HepG2 (cell line): ENCODE measurements at regions not wholly inside any gene's neighbourhood (a gene's known extent, or its start where the extent isn't known, plus 50 kb on each side); places are given as distances from the start of the nearest gene placed in this dataset.

Source experiments
- ATAC-seq: fragments of 200-7000 bp; cut with Tn5 transposase; 3 replicates; pipeline ENCODE4 v1.9.1; 2020; ENCODE audit warnings: mild to moderate bottlenecking, moderate library complexity
- BruUV-seq: library from RNA; stranded (reverse); fragments of 400-500 nt; replicated peaks from 2 replicates; lab custom pipeline; 2021; lab: Mats Ljungman, UMichigan
- CTCF ChIA-PET: fragments of 300-600 bp; formaldehyde crosslinking; extraction: SDS; loops from one replicate; lab custom pipeline; 2021; ENCODE audit warnings: low total read pairs, inconsistent platforms, low intra/inter-chr PET ratio; lab: Yijun Ruan, JAX
- POLR2A ChIA-PET: fragments of 350-600 bp; sonication (Branson Sonifier 250); formaldehyde crosslinking; loops from one replicate; lab custom pipeline; 2020; ENCODE audit warnings: antibody characterized with exemption, inconsistent platforms; lab: Yijun Ruan, JAX
- DNase-seq: peaks from one replicate; pipeline ENCODE4 v3.0.0-alpha.2; 2015; ENCODE audit warnings: low spot score
- FAIRE-seq: peaks from 3 replicates; lab custom pipeline; 2011; peaks lifted over from hg19 to GRCh38; lab: Jason Lieb, UNC
- H2AFZ ChIP-seq: one replicate; pipeline ENCODE4 v1.6.1; 2011; ENCODE audit warnings: low read length, inconsistent platforms
- H3K27ac ChIP-seq: fragments of 300-600 bp; 3 replicates; pipeline ENCODE4 v1.8.0; 2011; ENCODE audit warnings: mixed run types, mild to moderate bottlenecking, mixed read lengths, low read length, inconsistent platforms; ENCODE audit not compliant: insufficient read depth; ENCODE audit errors: extremely low read length
- H3K27me3 ChIP-seq, 2 experiments: fragments of 200-600 bp in 1 of 2; 2 replicates in 1 of 2; 3 replicates in 1 of 2; pipeline versions ENCODE4 v1.6.0 to v1.8.0; 2011; ENCODE audit warnings: low read length in 2 of 2, mild to moderate bottlenecking in 2 of 2, moderate library complexity in 2 of 2, inconsistent platforms in 1 of 2; ENCODE audit not compliant: insufficient read depth in 2 of 2, control insufficient read depth in 1 of 2
- H3K36me3 ChIP-seq, 2 experiments: fragments of 200-600 bp in 1 of 2; replicated peaks in 1 of 2; 2 replicates in 1 of 2; 3 replicates in 1 of 2; pipeline versions ENCODE4 v1.5.1 to v1.8.0; 2011; ENCODE audit warnings: low read length in 2 of 2, inconsistent platforms in 1 of 2; ENCODE audit not compliant: insufficient read depth in 2 of 2, control insufficient read depth in 1 of 2
- H3K4me1 ChIP-seq: 2 replicates; pipeline ENCODE4 v1.5.1; 2012; ENCODE audit warnings: low read length, inconsistent platforms; ENCODE audit not compliant: insufficient read depth
- H3K4me2 ChIP-seq: 2 replicates; pipeline ENCODE4 v1.6.0; 2011; ENCODE audit warnings: low read depth, low read length, inconsistent platforms
- H3K4me3 ChIP-seq, 3 experiments: fragments of 200-600 bp in 1 of 3; sonication (generic), shearing (Covaris generic) in 1 of 3; replicated peaks in 1 of 3; 2 replicates each; pipeline ENCODE4 v1.5.1; 2011 to 2016; ENCODE audit warnings: low read length in 3 of 3, inconsistent platforms in 2 of 3, low read depth in 2 of 3, mild to moderate bottlenecking in 2 of 3, control low read depth in 1 of 3, mixed read lengths in 1 of 3; ENCODE audit not compliant: insufficient read depth in 1 of 3
- H3K79me2 ChIP-seq: one replicate; pipeline ENCODE4 v1.6.1; 2011; ENCODE audit warnings: low read length, inconsistent platforms; ENCODE audit not compliant: insufficient read depth
- H3K9ac ChIP-seq: 2 replicates; pipeline ENCODE4 v1.6.0; 2011; ENCODE audit warnings: mild to moderate bottlenecking, low read depth, low read length, inconsistent platforms; ENCODE audit not compliant: insufficient read depth
- H3K9me3 ChIP-seq: 2 replicates; pipeline ENCODE4 v1.5.1; 2012; ENCODE audit warnings: mild to moderate bottlenecking, low read length
- H4K20me1 ChIP-seq: 2 replicates; pipeline ENCODE4 v1.6.0; 2011; ENCODE audit warnings: inconsistent platforms, mild to moderate bottlenecking, low read length, moderate library complexity; ENCODE audit not compliant: insufficient read depth
- IKZF4 ChIP-seq: sonication (generic); formaldehyde crosslinking; IDR thresholded peaks from 2 replicates; pipeline ENCODE4 v1.5.1; 2020; ENCODE audit warnings: borderline replicate concordance, mild to moderate bottlenecking, low read depth, missing genetic modification reagents; ENCODE audit errors: not compliant biosample characterization
- RXRB ChIP-seq: IDR thresholded peaks from 2 replicates; pipeline ENCODE4 v1.6.1; 2016; ENCODE audit warnings: borderline replicate concordance, missing genetic modification reagents, missing compliant biosample characterization
- ZFP37 ChIP-seq: sonication (generic); formaldehyde crosslinking; IDR thresholded peaks from 2 replicates; pipeline ENCODE4 v1.4.0; 2020; ENCODE audit warnings: missing genetic modification reagents, borderline replicate concordance
- ZNF558 ChIP-seq: sonication (generic); formaldehyde crosslinking; IDR thresholded peaks from 2 replicates; pipeline ENCODE4 v1.9.0; 2022; ENCODE audit warnings: mild to moderate bottlenecking, missing genetic modification reagents, borderline replicate concordance
- ZNF607 ChIP-seq: sonication (generic); formaldehyde crosslinking; IDR thresholded peaks from 2 replicates; pipeline ENCODE4 v1.5.1; 2020; ENCODE audit warnings: missing genetic modification reagents, mild to moderate bottlenecking, borderline replicate concordance
- ZNF670 ChIP-seq: sonication (generic); formaldehyde crosslinking; IDR thresholded peaks from 2 replicates; pipeline ENCODE4 v1.8.0; 2022; ENCODE audit warnings: mild to moderate bottlenecking, missing genetic modification reagents, borderline replicate concordance
- WGBS: methylation state at CpG from one replicate; pipeline ENCODE4 v1.1.6; 2017; ENCODE audit warnings: low lambda C conversion rate; 5-methylcytosine and 5-hydroxymethylcytosine counted together
- in situ Hi-C: cut with HindIII; loops from 2 replicates; pipeline ENCODE4 v1.10.0; 2017; ENCODE audit warnings: low pct_unique_long_range_greater_than_20kb; ENCODE audit not compliant: extremely low pct_ligation_motif_present
- intact Hi-C: fragments of 100-400 bp; cut with micrococcal nuclease; formaldehyde crosslinking; loops from one replicate; pipeline ENCODE4 v1.10.0; 2022; ENCODE audit not compliant: unreplicated experiment
- TF ChIP-seq, protein P1 (sequence below): IDR thresholded peaks from 2 replicates; pipeline ENCODE4 v1.6.1; 2016; ENCODE audit warnings: missing genetic modification reagents, missing compliant biosample characterization
- TF ChIP-seq, protein P2 (sequence below): sonication (generic); formaldehyde crosslinking; IDR thresholded peaks from 2 replicates; pipeline ENCODE4 v1.5.0; 2020; ENCODE audit warnings: mild to moderate bottlenecking, missing genetic modification reagents
- TF ChIP-seq, protein P3 (sequence below): IDR thresholded peaks from 2 replicates; pipeline ENCODE4 v1.6.1; 2012; ENCODE audit warnings: inconsistent platforms
- TF ChIP-seq, protein P4 (sequence below): sonication (generic); formaldehyde crosslinking; IDR thresholded peaks from 2 replicates; pipeline ENCODE4 v1.4.0; 2020; ENCODE audit warnings: missing genetic modification reagents, borderline replicate concordance

DNA sequence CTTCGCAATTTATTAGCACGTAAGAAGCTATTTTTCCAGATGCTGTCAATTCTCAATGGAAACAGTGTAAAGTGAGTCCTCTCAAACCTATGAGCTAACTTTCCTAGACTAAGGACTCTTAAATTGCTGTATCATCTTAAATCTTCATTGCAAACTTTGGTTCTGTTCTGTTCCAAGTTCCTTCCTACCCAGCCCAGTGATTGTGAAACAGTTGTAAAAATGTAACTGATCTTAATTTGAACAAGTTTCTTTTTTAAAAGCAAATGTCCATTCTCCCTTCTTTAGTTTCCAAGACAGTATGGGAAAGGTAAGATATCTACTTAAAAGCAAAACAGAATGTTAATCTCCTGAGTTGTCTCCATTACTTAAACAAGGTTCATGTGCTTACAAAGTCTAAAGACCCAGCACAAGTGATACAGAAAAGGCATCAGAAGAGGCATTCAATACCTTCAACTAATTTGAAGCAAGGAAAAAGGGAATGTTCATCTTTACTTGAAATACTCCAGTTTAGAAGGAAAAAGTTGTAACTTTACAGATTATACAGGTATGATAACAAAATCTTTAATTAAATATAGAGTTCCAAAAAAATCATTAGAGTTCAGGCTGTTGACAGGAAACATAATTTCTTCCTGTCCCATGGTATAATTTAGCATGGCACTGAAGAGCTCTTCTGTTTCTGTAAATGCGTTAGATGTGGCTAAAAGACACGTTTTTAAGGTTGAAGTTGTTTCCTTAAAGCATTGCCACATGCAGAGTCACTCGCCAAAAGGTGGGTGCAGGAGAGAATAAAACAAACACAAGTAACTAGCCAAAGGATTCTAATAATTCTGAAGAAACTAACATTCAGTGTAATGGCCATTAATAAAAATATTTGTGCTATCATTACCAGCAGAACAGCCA, 101.5 kb upstream of the USP15 start (continued):
- TF ChIP-seq RXRB (CRISPR knock-in tag), result no peak
- no peak for TF ChIP-seq ZNF558 (CRISPR knock-in tag)
- TF ChIP-seq, protein P1, sequence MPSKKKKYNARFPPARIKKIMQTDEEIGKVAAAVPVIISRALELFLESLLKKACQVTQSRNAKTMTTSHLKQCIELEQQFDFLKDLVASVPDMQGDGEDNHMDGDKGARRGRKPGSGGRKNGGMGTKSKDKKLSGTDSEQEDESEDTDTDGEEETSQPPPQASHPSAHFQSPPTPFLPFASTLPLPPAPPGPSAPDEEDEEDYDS (CRISPR knock-in tag), result no peak
- TF ChIP-seq IKZF4 (CRISPR knock-in tag), result no peak
- TF ChIP-seq ZFP37 (CRISPR knock-in tag), result no peak
- TF ChIP-seq, protein P2, sequence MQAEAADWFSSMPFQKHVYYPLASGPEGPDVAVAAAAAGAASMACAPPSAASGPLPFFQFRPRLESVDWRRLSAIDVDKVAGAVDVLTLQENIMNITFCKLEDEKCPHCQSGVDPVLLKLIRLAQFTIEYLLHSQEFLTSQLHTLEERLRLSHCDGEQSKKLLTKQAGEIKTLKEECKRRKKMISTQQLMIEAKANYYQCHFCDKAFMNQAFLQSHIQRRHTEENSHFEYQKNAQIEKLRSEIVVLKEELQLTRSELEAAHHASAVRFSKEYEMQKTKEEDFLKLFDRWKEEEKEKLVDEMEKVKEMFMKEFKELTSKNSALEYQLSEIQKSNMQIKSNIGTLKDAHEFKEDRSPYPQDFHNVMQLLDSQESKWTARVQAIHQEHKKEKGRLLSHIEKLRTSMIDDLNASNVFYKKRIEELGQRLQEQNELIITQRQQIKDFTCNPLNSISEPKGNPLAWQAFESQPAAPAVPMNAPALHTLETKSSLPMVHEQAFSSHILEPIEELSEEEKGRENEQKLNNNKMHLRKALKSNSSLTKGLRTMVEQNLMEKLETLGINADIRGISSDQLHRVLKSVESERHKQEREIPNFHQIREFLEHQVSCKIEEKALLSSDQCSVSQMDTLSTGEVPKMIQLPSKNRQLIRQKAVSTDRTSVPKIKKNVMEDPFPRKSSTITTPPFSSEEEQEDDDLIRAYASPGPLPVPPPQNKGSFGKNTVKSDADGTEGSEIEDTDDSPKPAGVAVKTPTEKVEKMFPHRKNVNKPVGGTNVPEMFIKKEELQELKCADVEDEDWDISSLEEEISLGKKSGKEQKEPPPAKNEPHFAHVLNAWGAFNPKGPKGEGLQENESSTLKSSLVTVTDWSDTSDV, result no peak
- TF ChIP-seq ZNF607 (CRISPR knock-in tag), result no peak
- TF ChIP-seq, all 625 proteins: peak for 0

DNA sequence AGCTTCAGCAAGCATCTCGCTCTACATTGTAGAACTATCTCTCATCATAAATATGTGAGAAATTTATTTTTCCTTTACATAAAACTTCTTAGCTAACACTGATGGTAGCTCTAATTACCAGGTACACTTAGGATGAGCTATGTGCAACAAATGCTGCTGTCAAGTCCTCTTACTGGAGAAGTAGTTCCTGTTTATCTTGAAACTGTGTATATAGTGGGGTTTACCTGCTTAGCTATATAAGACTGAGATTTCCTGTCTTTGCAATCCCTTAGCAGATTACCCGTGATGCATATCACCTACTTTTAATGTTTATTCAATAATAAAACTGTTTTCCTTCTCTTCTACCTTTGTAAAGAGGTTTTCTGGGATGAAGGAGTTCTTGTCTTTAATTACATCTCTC, 98.0 kb upstream of the USP15 start:
- Histone ChIP-seq H3K36me3 (no peaks in the 10 kb centered on the region), H3K27ac (no peak overlapping the region), H2AFZ (no peak overlapping the region), H3K4me3 (no peak overlapping the region), H4K20me1 (no peaks in the 10 kb centered on the region)
- no peak for ATAC-seq
- TF ChIP-seq, protein P3, sequence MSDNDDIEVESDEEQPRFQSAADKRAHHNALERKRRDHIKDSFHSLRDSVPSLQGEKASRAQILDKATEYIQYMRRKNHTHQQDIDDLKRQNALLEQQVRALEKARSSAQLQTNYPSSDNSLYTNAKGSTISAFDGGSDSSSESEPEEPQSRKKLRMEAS, result no peak
- no peak for TF ChIP-seq ZNF670
- TF ChIP-seq, protein P4, sequence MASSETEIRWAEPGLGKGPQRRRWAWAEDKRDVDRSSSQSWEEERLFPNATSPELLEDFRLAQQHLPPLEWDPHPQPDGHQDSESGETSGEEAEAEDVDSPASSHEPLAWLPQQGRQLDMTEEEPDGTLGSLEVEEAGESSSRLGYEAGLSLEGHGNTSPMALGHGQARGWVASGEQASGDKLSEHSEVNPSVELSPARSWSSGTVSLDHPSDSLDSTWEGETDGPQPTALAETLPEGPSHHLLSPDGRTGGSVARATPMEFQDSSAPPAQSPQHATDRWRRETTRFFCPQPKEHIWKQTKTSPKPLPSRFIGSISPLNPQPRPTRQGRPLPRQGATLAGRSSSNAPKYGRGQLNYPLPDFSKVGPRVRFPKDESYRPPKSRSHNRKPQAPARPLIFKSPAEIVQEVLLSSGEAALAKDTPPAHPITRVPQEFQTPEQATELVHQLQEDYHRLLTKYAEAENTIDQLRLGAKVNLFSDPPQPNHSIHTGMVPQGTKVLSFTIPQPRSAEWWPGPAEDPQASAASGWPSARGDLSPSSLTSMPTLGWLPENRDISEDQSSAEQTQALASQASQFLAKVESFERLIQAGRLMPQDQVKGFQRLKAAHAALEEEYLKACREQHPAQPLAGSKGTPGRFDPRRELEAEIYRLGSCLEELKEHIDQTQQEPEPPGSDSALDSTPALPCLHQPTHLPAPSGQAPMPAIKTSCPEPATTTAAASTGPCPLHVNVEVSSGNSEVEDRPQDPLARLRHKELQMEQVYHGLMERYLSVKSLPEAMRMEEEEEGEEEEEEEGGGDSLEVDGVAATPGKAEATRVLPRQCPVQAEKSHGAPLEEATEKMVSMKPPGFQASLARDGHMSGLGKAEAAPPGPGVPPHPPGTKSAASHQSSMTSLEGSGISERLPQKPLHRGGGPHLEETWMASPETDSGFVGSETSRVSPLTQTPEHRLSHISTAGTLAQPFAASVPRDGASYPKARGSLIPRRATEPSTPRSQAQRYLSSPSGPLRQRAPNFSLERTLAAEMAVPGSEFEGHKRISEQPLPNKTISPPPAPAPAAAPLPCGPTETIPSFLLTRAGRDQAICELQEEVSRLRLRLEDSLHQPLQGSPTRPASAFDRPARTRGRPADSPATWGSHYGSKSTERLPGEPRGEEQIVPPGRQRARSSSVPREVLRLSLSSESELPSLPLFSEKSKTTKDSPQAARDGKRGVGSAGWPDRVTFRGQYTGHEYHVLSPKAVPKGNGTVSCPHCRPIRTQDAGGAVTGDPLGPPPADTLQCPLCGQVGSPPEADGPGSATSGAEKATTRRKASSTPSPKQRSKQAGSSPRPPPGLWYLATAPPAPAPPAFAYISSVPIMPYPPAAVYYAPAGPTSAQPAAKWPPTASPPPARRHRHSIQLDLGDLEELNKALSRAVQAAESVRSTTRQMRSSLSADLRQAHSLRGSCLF (CRISPR knock-in tag), result no peak
- TF ChIP-seq, all 625 proteins: peak for 0
- ChIA-PET POLR2A (no interaction called here), CTCF (no interaction called here)
- H3K4me1 ChIP-seq, result no peaks in the 10 kb centered on the region
- DNase-seq, result no peak
- no peaks in the 10 kb centered on the region for H3K27me3 ChIP-seq
- H3K79me2 ChIP-seq, result no peaks in the 10 kb centered on the region
- no peak overlapping the region for H3K9ac ChIP-seq
- in situ Hi-C loops (no loop called here), intact Hi-C loops (no loop called here)
- 4% methylated on average over 2 of the region's 2 CpGs for WGBS
- FAIRE-seq, result no peak
- no TSS peak for BruUV-seq
- H3K4me2 ChIP-seq, result no peak overlapping the region
- no peaks in the 10 kb centered on the region for H3K9me3 ChIP-seq
